Lung (tissue), 11 donors: ENCODE measurements at regions not wholly inside any gene's neighbourhood (a gene's known extent, or its start where the extent isn't known, plus 50 kb on each side); places are given as distances from the start of the nearest gene placed in this dataset.

Experiments used
- ATAC-seq: fragments of 200-7000 bp; cut with Tn5 transposase; one replicate; pipeline ENCODE4 v1.9.1; 2020; ENCODE audit warnings: moderate number of reproducible peaks; ENCODE audit not compliant: insufficient read depth, low FRiP score
- DNase-seq, 3 donors: peaks; one replicate each; pipeline ENCODE4 v3.0.0-alpha.2; 2013 to 2017
- H3K27ac ChIP-seq, 2 donors: one replicate each; pipeline ENCODE4 v1.5.1; 2013; ENCODE audit warnings: mild to moderate bottlenecking in 2 of 2, moderate library complexity in 2 of 2, control low read depth in 1 of 2, inconsistent platforms in 1 of 2, low read depth in 1 of 2, low read length in 1 of 2
- H3K27me3 ChIP-seq, 3 donors: one replicate each; pipeline ENCODE4 v1.5.1; 2013; ENCODE audit warnings: low read length in 2 of 3; ENCODE audit not compliant: control insufficient read depth in 3 of 3, insufficient read depth in 3 of 3
- H3K36me3 ChIP-seq, 4 donors: one replicate each; pipeline ENCODE4 v1.5.1; 2013; ENCODE audit warnings: low read length in 4 of 4, mild to moderate bottlenecking in 1 of 4, moderate library complexity in 1 of 4; ENCODE audit not compliant: control insufficient read depth in 4 of 4, insufficient read depth in 4 of 4
- H3K4me1 ChIP-seq, 5 donors: one replicate each; pipeline ENCODE4 v1.5.1; 2013; ENCODE audit warnings: low read length in 5 of 5, mild to moderate bottlenecking in 2 of 5, moderate library complexity in 1 of 5; ENCODE audit not compliant: control insufficient read depth in 5 of 5, insufficient read depth in 5 of 5
- H3K4me3 ChIP-seq: one replicate; pipeline ENCODE4 v1.5.1; 2013; ENCODE audit warnings: mild to moderate bottlenecking, control low read depth, moderate library complexity
- H3K9ac ChIP-seq, 2 donors: one replicate each; pipeline ENCODE4 v1.5.1; 2013; ENCODE audit warnings: low read length in 2 of 2, control low read depth in 1 of 2; ENCODE audit not compliant: insufficient read depth in 1 of 2
- H3K9me3 ChIP-seq, 4 donors: one replicate each; pipeline ENCODE4 v1.5.1; 2013; ENCODE audit warnings: low read length in 3 of 4, mild to moderate bottlenecking in 1 of 4, moderate library complexity in 1 of 4; ENCODE audit not compliant: control insufficient read depth in 4 of 4, insufficient read depth in 3 of 4
- CTCF ChIP-seq: IDR thresholded peaks from 2 replicates; pipeline ENCODE4 v1.5.1; 2012; ENCODE audit warnings: mild to moderate bottlenecking; ENCODE audit errors: control extremely low read depth, extremely low read depth
- WGBS, 2 donors: extraction: QIAGEN DNeasy Blood & Tissue Kit; methylation state at CpG; one replicate each; pipeline ENCODE4 v1.1.7; 2013; 5-methylcytosine and 5-hydroxymethylcytosine counted together
- donor health status: control.
- donor health status: control.
- donor health status: Bipolar disorder and iron deficiency.
- donor health status: healthy.
- donor health status: DM: yes; HTN: yes; CAD: no.

- Histone ChIP-seq H3K27me3 (no peaks in the 10 kb centered on the region), H3K4me1 (no peaks in the 10 kb centered on the region), H3K27ac (no peak overlapping the region), H3K9me3 (no peaks in the 10 kb centered on the region), H3K4me3 (no peak overlapping the region), H3K36me3 (no peaks in the 10 kb centered on the region), H3K9ac (no peak overlapping the region)
- 82% methylated on average over 1 of the region's 1 CpG for WGBS, 2 donors
- ATAC-seq (no peak), DNase-seq (no peak)
- no peak for TF ChIP-seq CTCF
Observed at GRCh38 chr4:14560577-14560976, 441.7 kb upstream of the CPEB2 start.

GRCh38 chr4:14562901-14563300 lies 439.4 kb upstream of the CPEB2 start:
- Histone ChIP-seq H3K36me3 (no peaks in the 10 kb centered on the region), H3K27me3 (no peaks in the 10 kb centered on the region), H3K4me1 (no peaks in the 10 kb centered on the region), H3K27ac (no peak overlapping the region), H3K9ac (no peak overlapping the region), H3K4me3 (no peak overlapping the region), H3K9me3 (no peaks in the 10 kb centered on the region)
- WGBS, 2 donors: 79% methylated on average over 3 of the region's 3 CpGs
- no peak for TF ChIP-seq CTCF
- DNase-seq: no peak
- no peak for ATAC-seq

- no peaks in the 10 kb centered on the region for H3K4me1 ChIP-seq
- H3K27me3 ChIP-seq: no peaks in the 10 kb centered on the region
- WGBS, 2 donors: 83 to 85% methylated on average over 4 of the region's 4 CpGs
- H3K36me3 ChIP-seq: no peaks in the 10 kb centered on the region
- H3K27ac ChIP-seq: no peak overlapping the region
- no peaks in the 10 kb centered on the region for H3K9me3 ChIP-seq
- TF ChIP-seq CTCF: no peak
- ATAC-seq: no peak
- H3K9ac ChIP-seq: no peak overlapping the region
- no peak overlapping the region for H3K4me3 ChIP-seq
- DNase-seq: no peak
Observed at GRCh38 chr4:14564281-14564680, 438.0 kb upstream of the CPEB2 start.

GRCh38 chr4:14566518-14566917 lies 435.8 kb upstream of the CPEB2 start:
- no peak overlapping the region for H3K4me3 ChIP-seq
- H3K9me3 ChIP-seq: no peaks in the 10 kb centered on the region
- ATAC-seq (no peak), DNase-seq (no peak)
- H3K27me3 ChIP-seq: no peaks in the 10 kb centered on the region
- H3K36me3 ChIP-seq: no peaks in the 10 kb centered on the region
- no peak overlapping the region for H3K27ac ChIP-seq
- no peak overlapping the region for H3K9ac ChIP-seq
- H3K4me1 ChIP-seq: no peaks in the 10 kb centered on the region
- TF ChIP-seq CTCF: no peak
